ENCODE measurements at regions not wholly inside any gene's neighbourhood (a gene's known extent, or its start where the extent isn't known, plus 50 kb on each side); places are given as distances from the start of the nearest gene placed in this dataset.
"Not testable (repeated sequence)": the region's sequence is repeated elsewhere in the genome, so short reads cannot be mapped to it uniquely, and the experiment has no call there.

GRCh38 chr1:186775881-186776560 lies 52.7 kb upstream of the PLA2G4A start:
- no peaks in the 10 kb centered on the region for H3K4me1 ChIP-seq (replicated peaks in 1 of 2)
- H3K4me3 ChIP-seq: no peak overlapping the region
- no peak overlapping the region for H3K27ac ChIP-seq
- ATAC-seq (replicated peaks in 6 of 8): no peak
- in situ Hi-C loops (cut with MboI; ENCODE audit: low pct_unique_long_range_greater_than_20kb in 2 of 9, low sequenced_read_pairs in 9 of 9, unreplicated experiment in 9 of 9): no loop called here
- 57 to 100% (median 91%) methylated on average over 1 of the region's 1 CpG; no CpG with 5 or more reads in 2 of the 10 experiments for WGBS, 10 experiments

GRCh38 chr1:186775036-186775435 lies 53.7 kb upstream of the PLA2G4A start:
- Histone ChIP-seq H3K4me1 (replicated peaks in 1 of 2) (no peaks in the 10 kb centered on the region), H3K27ac (no peak overlapping the region), H3K4me3 (no peak overlapping the region)
- ATAC-seq (replicated peaks in 6 of 8): no peak
- in situ Hi-C loops (cut with MboI; ENCODE audit: low pct_unique_long_range_greater_than_20kb in 2 of 9, low sequenced_read_pairs in 9 of 9, unreplicated experiment in 9 of 9): no loop called here
- 45 to 95% (median 81%) methylated on average over 2 of the region's 2 CpGs for WGBS, 10 experiments

GRCh38 chr1:186772228-186772627 lies 56.5 kb upstream of the PLA2G4A start:
- Histone ChIP-seq H3K4me1 (replicated peaks in 1 of 2) (no peaks in the 10 kb centered on the region), H3K27ac (no peak overlapping the region), H3K4me3 (no peak overlapping the region)
- in situ Hi-C loops (cut with MboI; ENCODE audit: low pct_unique_long_range_greater_than_20kb in 2 of 9, low sequenced_read_pairs in 9 of 9, unreplicated experiment in 9 of 9): no loop called here
- 77 to 100% (median 97%) methylated on average over 2 to 3 of the region's 3 CpGs; no CpG with 5 or more reads in 4 of the 10 experiments for WGBS, 10 experiments
- ATAC-seq (replicated peaks in 6 of 8): no peak

GRCh38 chr1:186770421-186770820 lies 58.3 kb upstream of the PLA2G4A start:
- in situ Hi-C loops (cut with MboI; ENCODE audit: low pct_unique_long_range_greater_than_20kb in 2 of 9, low sequenced_read_pairs in 9 of 9, unreplicated experiment in 9 of 9): no loop called here
- Histone ChIP-seq H3K27ac (no peak overlapping the region), H3K4me1 (replicated peaks in 1 of 2) (no peaks in the 10 kb centered on the region), H3K4me3 (no peak overlapping the region)
- no peak for ATAC-seq (replicated peaks in 6 of 8)
- 60 to 100% (median 71%) methylated on average over 1 of the region's 1 CpG; no CpG with 5 or more reads in 3 of the 10 experiments for WGBS, 10 experiments

GRCh38 chr1:186768906-186769305 lies 59.8 kb upstream of the PLA2G4A start:
- Histone ChIP-seq H3K27ac (no peak overlapping the region), H3K4me3 (no peak overlapping the region), H3K4me1 (replicated peaks in 1 of 2) (no peaks in the 10 kb centered on the region)
- ATAC-seq (replicated peaks in 6 of 8): no peak
- in situ Hi-C loops (cut with MboI; ENCODE audit: low pct_unique_long_range_greater_than_20kb in 2 of 9, low sequenced_read_pairs in 9 of 9, unreplicated experiment in 9 of 9): no loop called here

- 80 to 100% (median 100%) methylated on average over 1 of the region's 1 CpG; no CpG with 5 or more reads in 6 of the 10 experiments for WGBS, 10 experiments
- in situ Hi-C loops (cut with MboI; ENCODE audit: low pct_unique_long_range_greater_than_20kb in 2 of 9, low sequenced_read_pairs in 9 of 9, unreplicated experiment in 9 of 9): no loop called here
- Histone ChIP-seq H3K4me3 (no peak overlapping the region), H3K4me1 (replicated peaks in 1 of 2) (no peaks in the 10 kb centered on the region), H3K27ac (no peak overlapping the region)
- ATAC-seq (replicated peaks in 6 of 8): no peak
These were observed 63.3 kb upstream of the PLA2G4A start for GRCh38 chr1:186765446-186765845.

- Histone ChIP-seq H3K4me1 (replicated peaks in 1 of 2) (no peaks in the 10 kb centered on the region), H3K4me3 (no peak overlapping the region), H3K27ac (no peak overlapping the region)
- in situ Hi-C loops (cut with MboI; ENCODE audit: low pct_unique_long_range_greater_than_20kb in 2 of 9, low sequenced_read_pairs in 9 of 9, unreplicated experiment in 9 of 9): no loop called here
- WGBS, 10 experiments: 0 to 94% (median 61%) methylated on average over 1 of the region's 1 CpG; no CpG with 5 or more reads in 2 of the 10 experiments
- peak in 1 of 8 experiments; percentile 28 for ATAC-seq (replicated peaks in 6 of 8)
These were observed 65.6 kb upstream of the PLA2G4A start for GRCh38 chr1:186763107-186763506.

- in situ Hi-C loops (cut with MboI; ENCODE audit: low pct_unique_long_range_greater_than_20kb in 2 of 9, low sequenced_read_pairs in 9 of 9, unreplicated experiment in 9 of 9): no loop called here
- no peak overlapping the region for H3K27ac ChIP-seq
- no peak overlapping the region for H3K4me3 ChIP-seq
- no peaks in the 10 kb centered on the region for H3K4me1 ChIP-seq (replicated peaks in 1 of 2)
- ATAC-seq (replicated peaks in 6 of 8): no peak
These were observed 66.1 kb upstream of the PLA2G4A start for GRCh38 chr1:186762653-186763052.

- in situ Hi-C loops (cut with MboI; ENCODE audit: low pct_unique_long_range_greater_than_20kb in 2 of 9, low sequenced_read_pairs in 9 of 9, unreplicated experiment in 9 of 9): no loop called here
- H3K27ac ChIP-seq: no peak overlapping the region
- no peak for ATAC-seq (replicated peaks in 6 of 8)
- H3K4me3 ChIP-seq: no peak overlapping the region
- H3K4me1 ChIP-seq (replicated peaks in 1 of 2): no peaks in the 10 kb centered on the region
These were observed 67.4 kb upstream of the PLA2G4A start for GRCh38 chr1:186761358-186761757.

GRCh38 chr1:186760446-186760845 lies 68.3 kb upstream of the PLA2G4A start:
- WGBS, 10 experiments: 33 to 83% (median 67%) methylated on average over 1 of the region's 1 CpG; no CpG with 5 or more reads in 5 of the 10 experiments
- H3K4me3 ChIP-seq: no peak overlapping the region
- no peaks in the 10 kb centered on the region for H3K4me1 ChIP-seq (replicated peaks in 1 of 2)
- H3K27ac ChIP-seq: no peak overlapping the region
- in situ Hi-C loops (cut with MboI; ENCODE audit: low pct_unique_long_range_greater_than_20kb in 2 of 9, low sequenced_read_pairs in 9 of 9, unreplicated experiment in 9 of 9): no loop called here
- no peak for ATAC-seq (replicated peaks in 6 of 8)

GRCh38 chr1:186758896-186759606 lies 69.7 kb upstream of the PLA2G4A start:
- H3K27ac ChIP-seq; H3K4me3 ChIP-seq; in situ Hi-C loops (cut with MboI; ENCODE audit: low pct_unique_long_range_greater_than_20kb in 2 of 9, low sequenced_read_pairs in 9 of 9, unreplicated experiment in 9 of 9); ATAC-seq (replicated peaks in 6 of 8); H3K4me1 ChIP-seq (replicated peaks in 1 of 2): not testable (repeated sequence)
- 60 to 100% (median 81%) methylated on average over 1 to 3 of the region's 8 CpGs; no CpG with 5 or more reads in 3 of the 10 experiments for WGBS, 10 experiments

GRCh38 chr1:186757851-186758250 lies 70.9 kb upstream of the PLA2G4A start:
- WGBS, 10 experiments: 71 to 97% (median 88%) methylated on average over 1 to 4 of the region's 4 CpGs
- in situ Hi-C loops (cut with MboI; ENCODE audit: low pct_unique_long_range_greater_than_20kb in 2 of 9, low sequenced_read_pairs in 9 of 9, unreplicated experiment in 9 of 9): no loop called here
- Histone ChIP-seq H3K4me1 (replicated peaks in 1 of 2) (no peaks in the 10 kb centered on the region), H3K27ac (no peak overlapping the region), H3K4me3 (no peak overlapping the region)
- no peak for ATAC-seq (replicated peaks in 6 of 8)

- no peak overlapping the region for H3K4me3 ChIP-seq
- no peaks in the 10 kb centered on the region for H3K4me1 ChIP-seq (replicated peaks in 1 of 2)
- H3K27ac ChIP-seq: no peak overlapping the region
- ATAC-seq (replicated peaks in 6 of 8): peak in 3 of 8 experiments; percentile 11 to 71 (median 47)
- in situ Hi-C loops (cut with MboI; ENCODE audit: low pct_unique_long_range_greater_than_20kb in 2 of 9, low sequenced_read_pairs in 9 of 9, unreplicated experiment in 9 of 9): no loop called here
- WGBS, 10 experiments: 17 to 80% (median 50%) methylated on average over 1 to 3 of the region's 3 CpGs; no CpG with 5 or more reads in 1 of the 10 experiments
These were observed 74.1 kb upstream of the PLA2G4A start for GRCh38 chr1:186754542-186755145.

Measured in motor neuron (in vitro differentiated cells).